Liver (tissue), 7 donors: ENCODE measurements at regions not wholly inside any gene's neighbourhood (a gene's known extent, or its start where the extent isn't known, plus 50 kb on each side); places are given as distances from the start of the nearest gene placed in this dataset.

ENCODE experiments used
- DNase-seq: peaks from one replicate; pipeline ENCODE4 v3.0.0-alpha.2; 2017; ENCODE audit warnings: low spot score
- H3K27ac ChIP-seq, 2 donors: one replicate each; pipeline ENCODE4 v1.7.0; 2013; ENCODE audit warnings: inconsistent platforms in 2 of 2, low read length in 2 of 2, control low read depth in 1 of 2, low read depth in 1 of 2, mild to moderate bottlenecking in 1 of 2
- H3K27me3 ChIP-seq, 4 donors: one replicate each; pipeline versions ENCODE4 v1.6.1 to v1.7.0; 2013; ENCODE audit warnings: low read length in 3 of 4, inconsistent platforms in 1 of 4, mild to moderate bottlenecking in 1 of 4, moderate library complexity in 1 of 4; ENCODE audit not compliant: control insufficient read depth in 4 of 4, insufficient read depth in 4 of 4
- H3K36me3 ChIP-seq, 4 donors: one replicate each; pipeline versions ENCODE4 v1.6.1 to v1.7.0; 2013; ENCODE audit warnings: low read length in 3 of 4, mild to moderate bottlenecking in 3 of 4, low read depth in 1 of 4, moderate library complexity in 1 of 4; ENCODE audit not compliant: control insufficient read depth in 4 of 4, insufficient read depth in 3 of 4
- H3K4me1 ChIP-seq, 4 donors: one replicate each; pipeline versions ENCODE4 v1.6.1 to v1.7.0; 2013; ENCODE audit warnings: low read length in 3 of 4, mild to moderate bottlenecking in 3 of 4, moderate library complexity in 1 of 4; ENCODE audit not compliant: control insufficient read depth in 4 of 4, insufficient read depth in 4 of 4
- H3K4me3 ChIP-seq, 3 donors: one replicate each; pipeline versions ENCODE4 v1.6.1 to v1.7.0; 2013; ENCODE audit warnings: low read length in 3 of 3, control low read depth in 1 of 3, low read depth in 1 of 3, mild to moderate bottlenecking in 1 of 3
- H3K9ac ChIP-seq, 2 donors: one replicate each; pipeline ENCODE4 v1.7.0; 2013; ENCODE audit warnings: low read length in 2 of 2, mild to moderate bottlenecking in 2 of 2, moderate library complexity in 2 of 2, control low read depth in 1 of 2, low read depth in 1 of 2
- H3K9me3 ChIP-seq, 4 donors: one replicate each; pipeline versions ENCODE4 v1.6.1 to v1.7.0; 2013; ENCODE audit warnings: low read length in 3 of 4; ENCODE audit not compliant: control insufficient read depth in 4 of 4
- FOXA2 ChIP-seq: IDR thresholded peaks from 2 replicates; pipeline ENCODE4 v1.6.1; 2016; ENCODE audit warnings: antibody characterized with exemption
- HNF4A ChIP-seq, 2 donors: conservative IDR thresholded peaks; 2 replicates each; pipeline ENCODE4 v1.6.1; 2016; ENCODE audit warnings: antibody characterized with exemption in 2 of 2, mild to moderate bottlenecking in 2 of 2
- NR2F2 ChIP-seq: IDR thresholded peaks from 2 replicates; pipeline ENCODE4 v1.6.1; 2016; ENCODE audit warnings: antibody characterized with exemption
- RAD21 ChIP-seq, 2 donors: IDR thresholded peaks; 2 replicates each; pipeline ENCODE4 v1.6.1; 2016; ENCODE audit warnings: antibody characterized with exemption in 2 of 2, mild to moderate bottlenecking in 2 of 2
- RXRA ChIP-seq, 2 donors: IDR thresholded peaks; 2 replicates each; pipeline ENCODE4 v1.6.1; 2017 to 2018; ENCODE audit warnings: antibody characterized with exemption in 2 of 2, mild to moderate bottlenecking in 1 of 2
- SP1 ChIP-seq: IDR thresholded peaks from 2 replicates; pipeline ENCODE4 v1.6.1; 2018; ENCODE audit warnings: antibody characterized with exemption, mild to moderate bottlenecking
- TAF1 ChIP-seq: conservative IDR thresholded peaks from 2 replicates; pipeline ENCODE4 v1.6.1; 2016; ENCODE audit warnings: antibody characterized with exemption, mild to moderate bottlenecking
- YY1 ChIP-seq: IDR thresholded peaks from 2 replicates; pipeline ENCODE4 v1.6.1; 2016; ENCODE audit warnings: antibody characterized with exemption, mild to moderate bottlenecking
- WGBS: extraction: QIAGEN DNeasy Blood & Tissue Kit; methylation state at CpG from one replicate; pipeline ENCODE4 v1.1.7; 2013; 5-methylcytosine and 5-hydroxymethylcytosine counted together
- TF ChIP-seq, protein P1 (sequence below): IDR thresholded peaks from 2 replicates; pipeline ENCODE4 v1.6.1; 2016; ENCODE audit warnings: antibody characterized with exemption, mild to moderate bottlenecking
- TF ChIP-seq, protein P2 (sequence below): IDR thresholded peaks from 2 replicates; pipeline ENCODE4 v1.6.1; 2016; ENCODE audit warnings: antibody characterized with exemption
- TF ChIP-seq, protein P3 (sequence below): IDR thresholded peaks from 2 replicates; pipeline ENCODE4 v1.6.1; 2016; ENCODE audit warnings: antibody characterized with exemption
- donor health status: healthy.
- donor health status: healthy.
- donor health status: healthy.
- donor health status: healthy.

DNA sequence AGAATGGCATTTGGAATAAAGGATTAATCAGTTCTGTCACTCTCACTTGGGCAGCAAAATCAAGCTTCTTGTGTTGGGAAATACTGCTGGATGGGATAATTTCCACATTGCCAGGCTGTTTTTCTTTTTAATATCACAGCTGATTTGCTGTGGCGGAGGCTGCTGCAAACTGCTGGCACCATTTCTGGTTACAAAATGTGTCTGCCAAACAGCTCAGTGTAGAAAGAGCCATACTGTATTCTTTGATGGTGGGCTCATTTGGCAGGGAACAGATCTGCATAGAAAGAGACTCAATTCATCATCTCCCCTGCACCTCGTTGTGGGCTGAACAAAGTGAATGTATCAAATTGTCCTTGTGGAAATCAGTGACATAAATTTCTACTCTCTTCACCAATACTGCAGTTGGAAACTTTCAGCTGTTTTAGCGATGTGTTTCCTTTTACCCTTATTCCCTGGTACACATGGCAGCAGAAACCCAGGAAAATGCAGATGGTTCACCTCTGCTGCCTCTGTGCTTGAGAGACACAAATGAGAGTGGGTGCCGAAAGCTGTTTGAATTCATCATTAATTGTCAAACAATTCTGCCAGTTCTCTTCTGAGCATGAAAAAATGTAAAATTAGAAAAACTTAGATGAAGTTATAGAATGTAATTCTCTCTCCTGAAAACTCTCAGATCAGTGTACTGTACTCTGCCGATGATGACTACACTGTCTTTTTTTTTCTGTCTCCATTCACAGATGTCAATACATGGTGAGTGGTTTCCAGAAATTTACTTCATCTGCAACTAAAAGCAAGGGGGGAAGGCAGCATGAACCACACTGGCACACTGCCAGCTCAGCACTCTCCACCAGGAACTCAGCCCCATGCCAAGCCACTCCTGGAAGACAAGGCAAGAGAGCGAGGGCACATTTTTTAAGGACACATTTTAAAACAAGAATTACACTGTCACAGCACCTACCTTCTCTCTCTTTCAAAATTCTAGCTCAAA is 75.0 kb downstream of the HMHB1 start:
- Histone ChIP-seq H3K4me3 (no peak overlapping the region), H3K9me3 (no peaks in the 10 kb centered on the region), H3K36me3 (no peaks in the 10 kb centered on the region), H3K4me1 (no peaks in the 10 kb centered on the region), H3K27ac (no peak overlapping the region), H3K9ac (no peak overlapping the region), H3K27me3 (no peaks in the 10 kb centered on the region)
- 83% methylated on average over 6 of the region's 6 CpGs for WGBS
- no peak for TF ChIP-seq FOXA2
- no peak for TF ChIP-seq YY1
- no peak for TF ChIP-seq TAF1
- DNase-seq: no peak

DNA sequence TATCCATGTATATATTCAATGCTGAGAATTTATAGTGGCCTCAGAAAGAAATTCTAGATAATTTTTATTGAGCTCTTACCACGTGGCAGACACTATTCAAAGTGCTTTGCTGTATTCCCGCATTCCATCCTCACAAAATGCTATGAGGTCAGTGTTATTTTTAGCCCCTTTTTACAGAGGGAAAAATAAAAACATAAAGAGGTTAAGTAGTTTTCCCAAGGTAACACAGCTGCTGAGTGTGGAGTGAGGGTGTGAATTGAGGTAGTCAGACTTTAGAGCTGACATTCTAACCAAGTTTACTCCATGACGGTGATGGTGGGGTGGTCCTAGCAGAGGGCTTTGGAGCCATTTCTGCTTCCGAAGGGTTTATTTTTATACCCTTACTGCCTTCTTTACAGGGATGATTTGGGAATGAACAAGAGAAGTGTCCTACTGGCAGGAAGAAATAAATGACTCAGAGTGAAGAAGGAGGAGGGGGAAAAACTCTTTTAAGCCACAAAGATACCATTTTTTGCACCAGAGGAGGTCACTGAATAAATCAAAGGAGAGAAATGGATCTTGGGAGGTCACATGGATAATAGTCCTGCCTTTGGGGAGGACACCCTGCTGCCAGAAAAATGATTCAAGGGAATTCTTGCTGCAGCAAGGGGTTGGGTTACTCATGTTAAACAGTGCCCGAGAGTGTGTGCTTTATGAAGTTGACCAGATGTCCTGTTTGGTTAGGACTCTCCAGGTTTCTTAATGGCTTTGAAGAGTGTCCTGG is 76.1 kb downstream of the HMHB1 start:
- H3K27me3 ChIP-seq: no peaks in the 10 kb centered on the region
- H3K4me1 ChIP-seq: no peaks in the 10 kb centered on the region
- no peaks in the 10 kb centered on the region for H3K36me3 ChIP-seq
- H3K27ac ChIP-seq: no peak overlapping the region
- no peak overlapping the region for H3K4me3 ChIP-seq
- 79% methylated on average over 5 of the region's 5 CpGs for WGBS
- TF ChIP-seq TAF1 (no peak), SP1 (no peak), RAD21 (IDR thresholded peaks at IDR 0.05) (no peak), YY1 (no peak), HNF4A (conservative IDR thresholded peaks at IDR 0.05) (no peak)
- TF ChIP-seq, protein P1, sequence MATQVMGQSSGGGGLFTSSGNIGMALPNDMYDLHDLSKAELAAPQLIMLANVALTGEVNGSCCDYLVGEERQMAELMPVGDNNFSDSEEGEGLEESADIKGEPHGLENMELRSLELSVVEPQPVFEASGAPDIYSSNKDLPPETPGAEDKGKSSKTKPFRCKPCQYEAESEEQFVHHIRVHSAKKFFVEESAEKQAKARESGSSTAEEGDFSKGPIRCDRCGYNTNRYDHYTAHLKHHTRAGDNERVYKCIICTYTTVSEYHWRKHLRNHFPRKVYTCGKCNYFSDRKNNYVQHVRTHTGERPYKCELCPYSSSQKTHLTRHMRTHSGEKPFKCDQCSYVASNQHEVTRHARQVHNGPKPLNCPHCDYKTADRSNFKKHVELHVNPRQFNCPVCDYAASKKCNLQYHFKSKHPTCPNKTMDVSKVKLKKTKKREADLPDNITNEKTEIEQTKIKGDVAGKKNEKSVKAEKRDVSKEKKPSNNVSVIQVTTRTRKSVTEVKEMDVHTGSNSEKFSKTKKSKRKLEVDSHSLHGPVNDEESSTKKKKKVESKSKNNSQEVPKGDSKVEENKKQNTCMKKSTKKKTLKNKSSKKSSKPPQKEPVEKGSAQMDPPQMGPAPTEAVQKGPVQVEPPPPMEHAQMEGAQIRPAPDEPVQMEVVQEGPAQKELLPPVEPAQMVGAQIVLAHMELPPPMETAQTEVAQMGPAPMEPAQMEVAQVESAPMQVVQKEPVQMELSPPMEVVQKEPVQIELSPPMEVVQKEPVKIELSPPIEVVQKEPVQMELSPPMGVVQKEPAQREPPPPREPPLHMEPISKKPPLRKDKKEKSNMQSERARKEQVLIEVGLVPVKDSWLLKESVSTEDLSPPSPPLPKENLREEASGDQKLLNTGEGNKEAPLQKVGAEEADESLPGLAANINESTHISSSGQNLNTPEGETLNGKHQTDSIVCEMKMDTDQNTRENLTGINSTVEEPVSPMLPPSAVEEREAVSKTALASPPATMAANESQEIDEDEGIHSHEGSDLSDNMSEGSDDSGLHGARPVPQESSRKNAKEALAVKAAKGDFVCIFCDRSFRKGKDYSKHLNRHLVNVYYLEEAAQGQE: no peak
- TF ChIP-seq, protein P2, sequence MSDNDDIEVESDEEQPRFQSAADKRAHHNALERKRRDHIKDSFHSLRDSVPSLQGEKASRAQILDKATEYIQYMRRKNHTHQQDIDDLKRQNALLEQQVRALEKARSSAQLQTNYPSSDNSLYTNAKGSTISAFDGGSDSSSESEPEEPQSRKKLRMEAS: no peak
- no peak for DNase-seq
- H3K9ac ChIP-seq: no peak overlapping the region
- H3K9me3 ChIP-seq: no peaks in the 10 kb centered on the region

DNA sequence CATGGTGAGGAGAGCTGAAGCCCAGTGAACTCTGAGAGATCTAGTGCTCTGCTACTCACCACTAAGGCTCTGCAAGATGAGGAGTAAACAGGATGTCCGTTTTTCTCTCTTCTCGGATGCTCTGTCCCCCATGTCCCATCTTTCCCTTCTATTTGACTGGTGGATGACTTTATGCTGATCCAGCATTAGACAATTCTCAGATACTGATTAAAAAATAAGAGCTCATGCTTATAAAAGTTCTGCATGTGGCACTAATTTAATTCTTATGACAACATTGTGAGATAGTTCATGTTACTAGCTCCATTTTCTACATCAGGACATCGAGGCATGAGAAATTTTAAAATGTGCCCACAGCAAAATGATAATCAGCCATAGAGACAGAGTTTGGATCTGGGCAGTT is 77.0 kb downstream of the HMHB1 start:
- Histone ChIP-seq H3K36me3 (no peaks in the 10 kb centered on the region), H3K4me1 (no peaks in the 10 kb centered on the region), H3K27me3 (no peaks in the 10 kb centered on the region), H3K9me3 (no peaks in the 10 kb centered on the region), H3K9ac (no peak overlapping the region), H3K4me3 (no peak overlapping the region), H3K27ac (no peak overlapping the region)
- TF ChIP-seq RXRA (IDR thresholded peaks at IDR 0.05) (no peak), NR2F2 (no peak), HNF4A (conservative IDR thresholded peaks at IDR 0.05) (no peak)
- TF ChIP-seq, protein P3, sequence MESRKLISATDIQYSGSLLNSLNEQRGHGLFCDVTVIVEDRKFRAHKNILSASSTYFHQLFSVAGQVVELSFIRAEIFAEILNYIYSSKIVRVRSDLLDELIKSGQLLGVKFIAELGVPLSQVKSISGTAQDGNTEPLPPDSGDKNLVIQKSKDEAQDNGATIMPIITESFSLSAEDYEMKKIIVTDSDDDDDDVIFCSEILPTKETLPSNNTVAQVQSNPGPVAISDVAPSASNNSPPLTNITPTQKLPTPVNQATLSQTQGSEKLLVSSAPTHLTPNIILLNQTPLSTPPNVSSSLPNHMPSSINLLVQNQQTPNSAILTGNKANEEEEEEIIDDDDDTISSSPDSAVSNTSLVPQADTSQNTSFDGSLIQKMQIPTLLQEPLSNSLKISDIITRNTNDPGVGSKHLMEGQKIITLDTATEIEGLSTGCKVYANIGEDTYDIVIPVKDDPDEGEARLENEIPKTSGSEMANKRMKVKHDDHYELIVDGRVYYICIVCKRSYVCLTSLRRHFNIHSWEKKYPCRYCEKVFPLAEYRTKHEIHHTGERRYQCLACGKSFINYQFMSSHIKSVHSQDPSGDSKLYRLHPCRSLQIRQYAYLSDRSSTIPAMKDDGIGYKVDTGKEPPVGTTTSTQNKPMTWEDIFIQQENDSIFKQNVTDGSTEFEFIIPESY: no peak
- no peak for DNase-seq
- WGBS: 84% methylated on average over 3 of the region's 3 CpGs
